Mesothelial cell of epicardium (in vitro differentiated cells): ENCODE measurements at regions not wholly inside any gene's neighbourhood (a gene's known extent, or its start where the extent isn't known, plus 50 kb on each side); places are given as distances from the start of the nearest gene placed in this dataset.

Source experiments
- DNase-seq, 2 experiments: peaks; one replicate each; pipeline ENCODE4 v3.0.0; 2021; ENCODE audit warnings: low spot score in 2 of 2; ENCODE audit not compliant: unreplicated experiment in 2 of 2
- H3K27ac Mint-ChIP-seq: 2 replicates; pipeline ENCODE4 v1.8.0; 2021; ENCODE audit warnings: mixed read lengths
- H3K27me3 Mint-ChIP-seq: 2 replicates; pipeline ENCODE4 v1.8.0; 2021; ENCODE audit warnings: low read depth, mixed read lengths
- H3K36me3 Mint-ChIP-seq: 2 replicates; pipeline ENCODE4 v1.8.0; 2021; ENCODE audit warnings: mixed read lengths
- H3K4me1 Mint-ChIP-seq: 2 replicates; pipeline ENCODE4 v1.8.0; 2021; ENCODE audit warnings: mixed read lengths
- H3K4me3 Mint-ChIP-seq: 2 replicates; pipeline ENCODE4 v1.8.0; 2021; ENCODE audit warnings: mild to moderate bottlenecking, moderate library complexity, mixed read lengths
- H3K9me3 Mint-ChIP-seq: 2 replicates; pipeline ENCODE4 v1.8.0; 2021; ENCODE audit warnings: mixed read lengths
- CTCF ChIP-seq: fragments of 200-600 bp; sonication (generic); IDR thresholded peaks from one replicate; pipeline ENCODE4 v1.5.0; 2021; ENCODE audit warnings: antibody characterized with exemption; ENCODE audit not compliant: unreplicated experiment

GRCh38 chr19:31499281-31500196 is 150.3 kb upstream of the TSHZ3 start:
- Mint-ChIP-seq H3K27me3 (peaks cover 7% of the 10 kb centered on the region), H3K27ac (no peak overlapping the region), H3K4me1 (no peaks in the 10 kb centered on the region)

GRCh38 chr19:31500197-31500830 is 151.1 kb upstream of the TSHZ3 start:
- TF ChIP-seq CTCF: no peak
- no peak overlapping the region for H3K27ac Mint-ChIP-seq
- peaks cover 13% of the 10 kb centered on the region for H3K27me3 Mint-ChIP-seq
- H3K4me1 Mint-ChIP-seq: no peaks in the 10 kb centered on the region
- H3K36me3 Mint-ChIP-seq: no peaks in the 10 kb centered on the region
- H3K4me3 Mint-ChIP-seq: no peak overlapping the region
- peak in 1 of 2 experiments; percentile 29 for DNase-seq
- H3K9me3 Mint-ChIP-seq: peaks cover 8% of the 10 kb centered on the region

More at GRCh38 chr19:31499281-31500196, 150.3 kb upstream of the TSHZ3 start:
- Mint-ChIP-seq H3K4me3 (no peak overlapping the region), H3K36me3 (no peaks in the 10 kb centered on the region), H3K9me3 (peaks cover 8% of the 10 kb centered on the region)
- DNase-seq: peak in 1 of 2 experiments; percentile 33
- no peak for TF ChIP-seq CTCF

DNA sequence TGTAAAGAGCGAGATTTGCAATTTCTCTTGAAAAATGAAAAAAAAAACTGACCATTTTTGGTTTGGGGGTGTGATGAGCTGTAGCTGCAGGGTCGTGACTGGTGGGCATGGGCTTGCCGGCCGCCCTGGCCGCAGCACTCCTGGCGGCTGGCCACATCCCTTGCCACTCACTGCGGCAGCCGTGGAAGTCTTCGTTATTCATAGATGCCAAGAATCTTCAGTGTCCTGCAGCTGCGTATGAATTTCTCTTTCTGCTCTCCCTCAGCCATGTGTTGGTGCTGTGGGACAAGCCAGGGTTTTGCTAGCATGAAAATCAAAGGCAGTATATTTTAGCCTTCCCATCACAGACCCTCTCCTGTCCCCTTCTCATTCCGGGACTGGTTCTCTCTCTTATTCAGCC is 151.7 kb upstream of the TSHZ3 start:
- no peaks in the 10 kb centered on the region for H3K4me1 Mint-ChIP-seq
- H3K27ac Mint-ChIP-seq: no peak overlapping the region
- no peak for TF ChIP-seq CTCF
- peaks cover 16% of the 10 kb centered on the region for H3K27me3 Mint-ChIP-seq
- H3K4me3 Mint-ChIP-seq: no peak overlapping the region
- peak in 1 of 2 experiments; percentile 19 for DNase-seq
- H3K36me3 Mint-ChIP-seq: no peaks in the 10 kb centered on the region
- H3K9me3 Mint-ChIP-seq: peaks cover 8% of the 10 kb centered on the region

GRCh38 chr19:31501427-31502195 is 152.4 kb upstream of the TSHZ3 start:
- peaks cover 8% of the 10 kb centered on the region for H3K9me3 Mint-ChIP-seq
- peak in 1 of 2 experiments; percentile 21 for DNase-seq
- peaks cover 16% of the 10 kb centered on the region for H3K27me3 Mint-ChIP-seq
- H3K4me1 Mint-ChIP-seq: no peaks in the 10 kb centered on the region
- no peaks in the 10 kb centered on the region for H3K36me3 Mint-ChIP-seq
- TF ChIP-seq CTCF: no peak
- no peak overlapping the region for H3K27ac Mint-ChIP-seq
- H3K4me3 Mint-ChIP-seq: no peak overlapping the region

GRCh38 chr19:31502536-31503170 is 153.4 kb upstream of the TSHZ3 start:
- Mint-ChIP-seq H3K27me3 (peaks cover 16% of the 10 kb centered on the region), H3K36me3 (no peaks in the 10 kb centered on the region), H3K4me1 (peaks cover under 1% of the 10 kb centered on the region), H3K27ac (no peak overlapping the region), H3K4me3 (no peak overlapping the region), H3K9me3 (peaks cover 8% of the 10 kb centered on the region)
- TF ChIP-seq CTCF: no peak
- DNase-seq: peak in 1 of 2 experiments; percentile 25
